ENCODE measurements at regions not wholly inside any gene's neighbourhood (a gene's known extent, or its start where the extent isn't known, plus 50 kb on each side); places are given as distances from the start of the nearest gene placed in this dataset.

DNA sequence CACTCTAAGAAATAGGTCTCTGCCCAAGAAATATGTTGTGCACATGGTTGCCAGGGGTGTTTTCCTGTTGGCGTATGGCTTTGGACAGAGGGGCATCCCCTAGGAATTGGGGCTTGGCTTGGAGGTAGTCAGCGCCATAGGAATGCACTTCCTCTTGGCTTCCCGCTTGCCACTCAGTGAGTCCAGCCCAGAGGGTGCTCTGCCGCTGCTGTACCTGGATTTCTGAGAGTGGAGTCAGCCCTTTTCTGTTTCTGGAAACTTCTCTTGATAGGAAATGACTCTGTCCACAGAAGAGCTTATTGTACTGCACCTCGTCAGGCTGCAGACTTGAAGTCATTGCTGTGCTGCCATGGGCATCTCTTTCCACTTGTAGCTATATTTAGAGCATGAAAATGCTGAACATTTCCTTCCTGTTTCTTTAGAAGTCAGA lies 116.7 kb upstream of the MGAT5 start:
- no peak for TF ChIP-seq CTCF (IDR thresholded peaks at IDR 0.05)
- peak in 3 of 4 donors; percentile 63 to 86 (median 71) for TF ChIP-seq EP300 (IDR thresholded peaks at IDR 0.05)
- TF ChIP-seq POLR2AphosphoS5 (IDR thresholded peaks at IDR 0.05), result peak; percentile 64 to 92

Measured in upper lobe of left lung (tissue), 4 donors.